ENCODE measurements at regions not wholly inside any gene's neighbourhood (a gene's known extent, or its start where the extent isn't known, plus 50 kb on each side); places are given as distances from the start of the nearest gene placed in this dataset.

GRCh38 chr5:44539602-44539919 lies 150.3 kb upstream of the FGF10 start (continued):
- TF ChIP-seq DMAP1 (CRISPR knock-in tag; IDR thresholded peaks at IDR 0.05), result no peak

- Histone ChIP-seq H3K36me3 (replicated peaks in 1 of 2; ENCODE audit: control insufficient read depth in 1 of 2, insufficient read depth in 2 of 2, low read length in 2 of 2) (no peaks in the 10 kb centered on the region), H3K9ac (ENCODE audit: insufficient read depth, low read depth, low read length) (no peak overlapping the region), H3K9me3 (ENCODE audit: low read length) (no peaks in the 10 kb centered on the region), H4K20me1 (ENCODE audit: insufficient read depth, low read length) (no peaks in the 10 kb centered on the region), H2AFZ (ENCODE audit: low read length) (no peak overlapping the region), H3K4me3 (replicated peaks in 1 of 3; ENCODE audit: insufficient read depth in 1 of 3, low read depth in 2 of 3, low read length in 3 of 3) (no peak overlapping the region), H3K27ac (ENCODE audit: extremely low read length, insufficient read depth, low read length) (no peak overlapping the region), H3K4me1 (ENCODE audit: insufficient read depth, low read length) (no peaks in the 10 kb centered on the region), H3K27me3 (ENCODE audit: control insufficient read depth in 1 of 2, insufficient read depth in 2 of 2, low read length in 2 of 2) (no peaks in the 10 kb centered on the region; a peak in 1 of 5 replicates), H3K79me2 (ENCODE audit: insufficient read depth, low read length) (no peaks in the 10 kb centered on the region), H3K4me2 (ENCODE audit: low read depth, low read length) (no peak overlapping the region)
- ChIA-PET CTCF (ENCODE audit: low intra/inter-chr PET ratio, low total read pairs) (no interaction called here), POLR2A (no interaction called here)
- ATAC-seq (no peak), FAIRE-seq (no peak), DNase-seq (ENCODE audit: low spot score) (no peak)
- 6% methylated on average over 9 of the region's 9 CpGs for WGBS (ENCODE audit: low lambda C conversion rate)
- intact Hi-C loops (cut with micrococcal nuclease; ENCODE audit: unreplicated experiment) (no loop called here), in situ Hi-C loops (cut with HindIII; ENCODE audit: extremely low pct_ligation_motif_present, low pct_unique_long_range_greater_than_20kb) (loop anchor here (5.0 kb wide), 1 partner anchor 233 kb away; no protein-coding TSS in a partner anchor)
- BruUV-seq (replicated peaks), result no TSS peak
- TF ChIP-seq ZNF672 (CRISPR knock-in tag; IDR thresholded peaks at IDR 0.05), result no peak
- no peak for TF ChIP-seq FOXK2 (IDR thresholded peaks at IDR 0.05)
- no peak for TF ChIP-seq U2AF2 (IDR thresholded peaks at IDR 0.05; ENCODE audit: low read depth, low read length)
- TF ChIP-seq NBN (conservative IDR thresholded peaks at IDR 0.05), result no peak
- no peak for TF ChIP-seq ZBTB7A (CRISPR knock-in tag; IDR thresholded peaks at IDR 0.05)
- no peak for TF ChIP-seq ZNF83 (CRISPR knock-in tag; IDR thresholded peaks at IDR 0.05; ENCODE audit: borderline replicate concordance)
- no peak for TF ChIP-seq ZFP36L2 (CRISPR knock-in tag; IDR thresholded peaks at IDR 0.05)
Measured at GRCh38 chr5:44538797-44539601, 149.8 kb upstream of the FGF10 start.

Data from HepG2 (cell line).